Cerebellar cortex (tissue), 1 donor: ENCODE measurements at regions not wholly inside any gene's neighbourhood (a gene's known extent, or its start where the extent isn't known, plus 50 kb on each side); places are given as distances from the start of the nearest gene placed in this dataset.
"Not testable (repeated sequence)": the region's sequence is repeated elsewhere in the genome, so short reads cannot be mapped to it uniquely, and the experiment has no call there.

Experiments used
- DNase-seq: peaks from one replicate; pipeline ENCODE4 v3.0.0-alpha.2; 2015; ENCODE audit warnings: low spot score

GRCh38 chr12:92272061-92272964, 126.7 kb upstream of the BTG1 start:
- peak; percentile 50 for DNase-seq

GRCh38 chr12:92271341-92271740, 125.7 kb upstream of the BTG1 start:
- DNase-seq, result peak; percentile 15

- no peak for DNase-seq
Measured at GRCh38 chr12:92270521-92270920, 124.9 kb upstream of the BTG1 start.

- DNase-seq, result no peak
Measured at GRCh38 chr12:92268946-92269345, 123.3 kb upstream of the BTG1 start.

GRCh38 chr12:92261692-92262091, 116.0 kb upstream of the BTG1 start:
- no peak for DNase-seq

- no peak for DNase-seq
Measured at GRCh38 chr12:92261071-92261470, 115.4 kb upstream of the BTG1 start.

GRCh38 chr12:92259696-92260251, 114.1 kb upstream of the BTG1 start:
- DNase-seq, result no peak

GRCh38 chr12:92259291-92259690, 113.6 kb upstream of the BTG1 start:
- DNase-seq, result no peak

GRCh38 chr12:92257261-92257660, 111.6 kb upstream of the BTG1 start:
- no peak for DNase-seq

GRCh38 chr12:92255741-92256140, 110.1 kb upstream of the BTG1 start:
- no peak for DNase-seq

- DNase-seq, result no peak
Measured at GRCh38 chr12:92253301-92253700, 107.7 kb upstream of the BTG1 start.

GRCh38 chr12:92248977-92249376, 103.3 kb upstream of the BTG1 start:
- no peak for DNase-seq

GRCh38 chr12:92244036-92244435, 98.4 kb upstream of the BTG1 start:
- peak; percentile 97 for DNase-seq

- no peak for DNase-seq
Measured at GRCh38 chr12:92242907-92243306, 97.3 kb upstream of the BTG1 start.

GRCh38 chr12:92237762-92238523, 92.3 kb upstream of the BTG1 start:
- no peak for DNase-seq

GRCh38 chr12:92237262-92237661, 91.6 kb upstream of the BTG1 start:
- DNase-seq, result no peak

GRCh38 chr12:92235703-92236472, 90.2 kb upstream of the BTG1 start:
- DNase-seq, result no peak

GRCh38 chr12:92234533-92234932, 88.9 kb upstream of the BTG1 start:
- no peak for DNase-seq

GRCh38 chr12:92233346-92234015, 87.8 kb upstream of the BTG1 start:
- no peak for DNase-seq

- not testable (repeated sequence) for DNase-seq
Measured at GRCh38 chr12:92232371-92232932, 86.8 kb upstream of the BTG1 start.

GRCh38 chr12:92231945-92232344, 86.3 kb upstream of the BTG1 start:
- not testable (repeated sequence) for DNase-seq
